ENCODE measurements at regions not wholly inside any gene's neighbourhood (a gene's known extent, or its start where the extent isn't known, plus 50 kb on each side); places are given as distances from the start of the nearest gene placed in this dataset.

GRCh38 chr6:81073318-81073717 lies 679.2 kb downstream of the TENT5A start:
- TF ChIP-seq EP300 (IDR thresholded peaks at IDR 0.05; ENCODE audit: borderline replicate concordance in 1 of 2, low read depth in 1 of 2, low read length in 1 of 2), result no peak
- no peak for TF ChIP-seq NFIC (IDR thresholded peaks at IDR 0.05; ENCODE audit: borderline replicate concordance)
- TF ChIP-seq CTCF (IDR thresholded peaks at IDR 0.05), result no peak
- no peak for TF ChIP-seq CHD2 (IDR thresholded peaks at IDR 0.05; ENCODE audit: low read length, partially characterized antibody)
- TF ChIP-seq TAF1 (IDR thresholded peaks at IDR 0.05; ENCODE audit: borderline replicate concordance, low read depth, low read length), result no peak
- no peak for TF ChIP-seq IRF3 (IDR thresholded peaks at IDR 0.05; ENCODE audit: low read depth, low read length)
